SJSA1 (cell line): ENCODE measurements at regions not wholly inside any gene's neighbourhood (a gene's known extent, or its start where the extent isn't known, plus 50 kb on each side); places are given as distances from the start of the nearest gene placed in this dataset.
"Not testable (repeated sequence)": the region's sequence is repeated elsewhere in the genome, so short reads cannot be mapped to it uniquely, and the experiment has no call there.

Experiments
- DNase-seq, 2 experiments: peaks; one replicate each; pipeline ENCODE4 v3.0.0-alpha.2; 2015 to 2020; ENCODE audit warnings: low spot score in 2 of 2, low read depth in 1 of 2
- H3K27ac ChIP-seq: fragments of 250-450 bp; sonication (Bioruptor Pico); 2 replicates; pipeline ENCODE4 v1.5.1; 2020; ENCODE audit warnings: mild to moderate bottlenecking, moderate library complexity
- H3K27me3 ChIP-seq: fragments of 250-450 bp; sonication (Bioruptor Pico); replicated peaks from 2 replicates; pipeline ENCODE4 v1.5.1; 2020; ENCODE audit warnings: mild to moderate bottlenecking, moderate library complexity
- H3K36me3 ChIP-seq: fragments of 250-450 bp; sonication (Bioruptor Pico); 2 replicates; pipeline ENCODE4 v1.5.1; 2020; ENCODE audit warnings: mild to moderate bottlenecking
- H3K4me1 ChIP-seq: fragments of 250-450 bp; sonication (Bioruptor Pico); replicated peaks from 2 replicates; pipeline ENCODE4 v1.6.1; 2021; ENCODE audit warnings: mild to moderate bottlenecking
- H3K4me3 ChIP-seq: fragments of 250-450 bp; sonication (Bioruptor Pico); 2 replicates; pipeline ENCODE4 v1.5.1; 2020; ENCODE audit warnings: mild to moderate bottlenecking
- H3K9me3 ChIP-seq: fragments of 250-450 bp; sonication (Bioruptor Pico); replicated peaks from 2 replicates; pipeline ENCODE4 v1.5.1; 2020; ENCODE audit warnings: mild to moderate bottlenecking

DNA sequence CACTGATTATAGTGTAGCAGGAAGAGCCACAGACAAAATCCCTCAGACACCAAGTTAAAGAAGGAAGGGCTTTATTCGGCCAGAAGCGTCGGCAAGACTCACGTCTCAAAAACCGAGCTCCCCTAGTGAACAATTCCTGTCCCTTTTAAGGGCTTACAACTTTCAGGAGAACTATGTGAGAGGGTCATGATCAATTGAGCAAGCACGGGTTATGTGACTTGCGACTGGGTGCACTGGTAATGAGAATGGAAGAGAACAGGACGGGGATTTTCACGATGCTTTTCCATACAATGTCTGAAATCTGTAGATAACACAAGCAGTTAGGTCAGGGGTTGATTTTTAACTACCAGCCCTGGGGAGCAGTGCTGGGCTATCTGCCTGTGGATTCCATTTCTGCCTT, 116.7 kb downstream of the MFAP3L start:
- no peak overlapping the region for H3K4me3 ChIP-seq
- no peaks in the 10 kb centered on the region for H3K4me1 ChIP-seq
- 0 out of 2 replicates have a peak, but pooled peaks cover 3% of the 10 kb centered on the region for H3K27me3 ChIP-seq
- no peaks in the 10 kb centered on the region for H3K36me3 ChIP-seq
- no peak overlapping the region for H3K27ac ChIP-seq
- DNase-seq = no peak
- H3K9me3 ChIP-seq = no peaks in the 10 kb centered on the region

DNA sequence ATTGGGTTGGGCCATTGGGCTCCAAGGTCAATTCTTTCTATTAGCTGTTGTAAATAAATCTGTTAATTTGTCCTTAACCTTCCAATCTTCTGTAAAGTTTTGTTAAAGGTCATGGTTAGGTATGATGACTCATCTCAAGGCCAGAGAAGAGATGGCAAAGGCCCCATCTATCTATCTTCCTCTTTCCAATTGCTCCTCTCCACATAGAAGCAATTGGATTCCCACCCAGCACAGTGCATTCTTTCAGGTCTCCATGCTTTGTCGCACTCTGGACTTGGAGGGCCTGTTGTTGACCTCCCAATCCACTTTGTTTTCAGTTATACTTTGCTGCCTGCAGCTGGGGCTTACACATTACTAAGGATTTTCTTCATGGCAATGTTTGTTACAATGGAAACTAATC, 118.5 kb downstream of the MFAP3L start:
- 0 out of 2 replicates have a peak, but pooled peaks cover 3% of the 10 kb centered on the region for H3K27me3 ChIP-seq
- H3K4me1 ChIP-seq = no peaks in the 10 kb centered on the region
- no peak overlapping the region for H3K4me3 ChIP-seq
- H3K27ac ChIP-seq = no peak overlapping the region
- DNase-seq = no peak
- H3K9me3 ChIP-seq = no peaks in the 10 kb centered on the region
- H3K36me3 ChIP-seq = no peaks in the 10 kb centered on the region

DNA sequence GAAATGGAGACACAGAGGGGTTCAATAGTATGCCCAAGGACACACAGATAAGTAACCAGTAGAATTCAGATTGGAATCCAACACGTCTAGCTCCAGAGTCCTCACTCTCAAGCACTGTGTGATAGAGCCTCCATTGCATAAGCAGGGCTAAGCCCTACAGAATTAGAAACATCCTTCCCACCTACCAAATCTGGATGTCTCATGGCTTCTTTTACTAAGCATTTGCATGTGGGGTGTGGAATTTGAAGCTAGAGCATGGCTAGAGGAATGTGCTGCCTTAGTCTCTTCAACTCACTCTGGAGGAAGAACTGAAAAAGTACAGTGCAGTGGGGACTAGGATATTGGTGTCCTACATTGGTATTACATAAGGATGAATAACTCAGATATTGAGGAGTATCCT, 119.4 kb downstream of the MFAP3L start:
- Histone ChIP-seq H3K27me3 (0 out of 2 replicates have a peak, but pooled peaks cover 3% of the 10 kb centered on the region), H3K27ac (no peak overlapping the region), H3K9me3 (no peaks in the 10 kb centered on the region), H3K4me3 (no peak overlapping the region), H3K36me3 (no peaks in the 10 kb centered on the region), H3K4me1 (no peaks in the 10 kb centered on the region)
- DNase-seq = no peak

DNA sequence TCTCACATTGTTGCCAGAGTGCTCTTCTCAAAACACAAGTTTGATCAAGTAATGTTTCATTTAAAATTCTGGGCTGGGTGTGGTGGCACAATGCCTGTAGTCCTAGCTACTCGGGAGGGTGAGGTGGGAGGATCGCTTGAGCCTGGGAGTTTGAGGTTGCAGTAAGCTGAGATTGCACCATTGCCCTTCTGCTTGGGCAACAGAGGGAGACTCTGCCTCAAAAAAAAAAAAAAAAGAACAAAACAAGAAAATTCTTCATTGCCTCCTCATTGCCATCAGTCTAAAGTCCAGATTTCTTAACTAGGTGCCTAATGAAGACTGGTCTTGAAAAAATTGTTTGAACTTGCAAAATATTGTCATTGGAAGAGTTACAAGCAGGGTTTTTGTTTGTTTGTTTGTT, 120.1 kb downstream of the MFAP3L start:
- Histone ChIP-seq H3K36me3 (no peaks in the 10 kb centered on the region), H3K4me3 (no peak overlapping the region), H3K4me1 (no peaks in the 10 kb centered on the region), H3K27me3 (0 out of 2 replicates have a peak, but pooled peaks cover 3% of the 10 kb centered on the region), H3K9me3 (no peaks in the 10 kb centered on the region), H3K27ac (no peak overlapping the region)
- DNase-seq = no peak

DNA sequence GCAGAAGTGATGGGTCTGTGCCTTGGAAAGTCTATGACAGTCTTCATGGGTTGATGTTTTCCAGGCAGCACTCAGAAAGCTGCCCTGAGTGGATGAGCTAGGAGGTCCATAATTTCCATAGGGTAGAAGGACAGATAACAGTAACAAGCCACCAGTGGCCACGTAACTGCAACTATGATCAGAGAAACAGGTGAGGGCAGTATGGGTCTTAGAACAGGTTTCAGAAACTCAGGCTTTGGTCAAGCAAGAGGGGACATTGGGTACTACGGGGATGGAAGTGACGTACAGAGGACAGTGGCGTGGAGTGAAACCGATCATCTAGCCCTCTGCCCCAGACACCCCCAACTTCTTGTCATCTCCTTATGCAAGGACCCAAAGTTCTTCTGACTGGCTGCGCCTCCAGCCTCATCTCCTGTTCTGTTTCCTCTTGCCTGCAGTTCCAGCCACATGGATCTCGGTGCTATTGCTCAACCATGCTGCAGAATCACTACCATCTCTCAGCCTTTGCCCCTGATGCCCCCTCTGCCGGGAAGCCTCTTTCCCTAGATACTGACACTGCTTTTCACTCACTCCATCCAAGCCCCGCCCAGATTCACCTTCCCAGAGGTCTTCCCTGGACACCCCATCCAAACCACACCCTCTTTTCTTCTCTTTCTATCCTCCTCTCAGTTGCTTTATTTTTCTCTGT, 123.4 kb downstream of the MFAP3L start:
- H3K27ac ChIP-seq = no peak overlapping the region
- H3K4me1 ChIP-seq = no peaks in the 10 kb centered on the region
- H3K36me3 ChIP-seq = no peaks in the 10 kb centered on the region
- no peaks in the 10 kb centered on the region for H3K9me3 ChIP-seq
- no peaks in the 10 kb centered on the region for H3K27me3 ChIP-seq
- no peak for DNase-seq
- H3K4me3 ChIP-seq = no peak overlapping the region

DNA sequence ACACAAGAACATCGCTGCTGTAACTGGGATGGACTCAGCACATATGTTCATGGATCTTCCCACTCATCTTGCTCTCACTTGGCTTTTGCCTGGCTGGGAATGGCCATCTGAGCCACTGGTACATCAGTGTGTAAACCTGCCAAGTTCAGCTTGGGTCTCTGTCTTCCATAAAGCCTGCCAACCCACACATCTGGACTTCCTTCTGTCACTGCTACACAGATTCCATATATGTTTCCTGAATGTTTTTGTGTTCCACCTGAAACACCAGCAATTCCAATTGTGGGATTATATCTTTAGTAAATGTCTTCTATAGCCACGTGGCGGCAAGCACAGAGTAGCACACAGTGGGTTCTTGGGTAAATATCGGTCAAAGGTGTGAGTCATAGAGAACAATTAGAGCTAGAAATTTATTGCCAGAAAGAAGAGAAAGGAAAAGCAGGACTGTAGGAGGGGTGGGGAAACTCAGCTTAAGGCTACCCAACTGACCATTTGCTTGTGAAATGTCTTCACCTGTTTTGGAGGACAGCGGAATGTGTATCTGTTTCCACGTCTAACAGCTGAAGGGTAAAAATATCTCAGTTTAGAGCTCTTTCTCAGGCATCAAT, 125.9 kb downstream of the MFAP3L start:
- no peak for DNase-seq
- no peaks in the 10 kb centered on the region for H3K9me3 ChIP-seq
- no peaks in the 10 kb centered on the region for H3K27me3 ChIP-seq
- H3K27ac ChIP-seq = no peak overlapping the region
- H3K36me3 ChIP-seq = no peaks in the 10 kb centered on the region
- H3K4me3 ChIP-seq = no peak overlapping the region
- no peaks in the 10 kb centered on the region for H3K4me1 ChIP-seq

DNA sequence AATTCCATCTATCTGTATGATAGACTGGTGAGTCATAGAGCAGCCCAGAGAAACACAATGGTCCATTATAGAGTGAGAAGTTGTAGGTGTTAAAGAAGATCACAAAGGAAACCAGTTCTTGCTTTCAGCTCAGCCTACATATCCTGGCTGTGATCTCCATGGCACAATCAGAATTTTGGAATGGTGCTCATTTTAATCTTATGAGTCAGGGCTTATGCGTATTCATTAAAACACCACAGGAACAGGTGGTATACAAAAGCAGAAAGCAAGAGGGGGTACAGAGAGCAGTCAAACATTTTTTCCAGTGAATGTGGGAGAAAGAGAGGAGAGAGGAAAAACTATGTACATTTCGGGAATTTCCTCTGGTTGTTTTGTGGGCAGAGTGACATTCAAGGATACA, 126.9 kb downstream of the MFAP3L start:
- no peaks in the 10 kb centered on the region for H3K27me3 ChIP-seq
- H3K36me3 ChIP-seq = no peaks in the 10 kb centered on the region
- no peaks in the 10 kb centered on the region for H3K9me3 ChIP-seq
- no peak overlapping the region for H3K27ac ChIP-seq
- H3K4me3 ChIP-seq = no peak overlapping the region
- no peaks in the 10 kb centered on the region for H3K4me1 ChIP-seq
- no peak for DNase-seq

DNA sequence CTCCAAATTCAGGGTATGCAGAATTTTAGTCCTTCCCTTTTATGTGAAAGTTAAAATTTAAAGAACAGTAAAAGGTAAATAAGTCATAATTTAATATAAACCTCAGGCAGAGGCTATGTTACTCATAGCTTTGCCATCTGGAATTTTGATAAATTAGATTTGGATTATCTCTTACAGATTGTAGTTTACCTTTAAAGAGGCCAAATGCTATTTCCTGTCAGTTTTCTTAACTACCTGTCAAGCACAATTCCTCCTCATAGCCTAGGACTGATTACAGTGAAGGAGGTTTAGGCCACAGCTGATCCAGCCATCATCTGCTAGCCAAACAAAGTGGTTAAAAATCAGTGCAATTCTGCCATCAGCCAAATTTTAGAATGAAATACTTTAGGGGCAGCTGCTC, 128.1 kb downstream of the MFAP3L start:
- Histone ChIP-seq H3K36me3 (no peaks in the 10 kb centered on the region), H3K27me3 (no peaks in the 10 kb centered on the region), H3K4me3 (no peak overlapping the region), H3K9me3 (no peaks in the 10 kb centered on the region), H3K27ac (no peak overlapping the region), H3K4me1 (no peaks in the 10 kb centered on the region)
- no peak for DNase-seq

DNA sequence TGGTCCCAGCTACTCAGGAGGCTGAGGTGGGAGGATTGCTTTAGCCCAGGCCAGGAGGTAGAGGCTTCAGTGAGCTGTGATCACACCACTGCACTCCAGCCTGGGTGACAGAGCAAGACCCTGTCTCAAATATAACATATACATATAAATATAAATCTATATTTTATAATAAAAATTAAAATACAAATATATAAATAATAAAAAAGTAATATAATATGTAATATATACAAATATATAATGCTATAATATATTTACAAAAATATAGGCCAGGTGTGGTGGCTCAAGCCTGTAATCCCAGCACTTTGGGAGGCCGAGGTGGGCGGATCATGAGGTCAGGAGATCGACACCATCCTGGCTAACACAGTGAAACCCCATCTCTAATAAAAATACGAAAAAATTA, 131.4 kb downstream of the MFAP3L start:
- not testable (repeated sequence) for H3K9me3 ChIP-seq, H3K36me3 ChIP-seq, H3K4me3 ChIP-seq, H3K27ac ChIP-seq, H3K4me1 ChIP-seq, H3K27me3 ChIP-seq, DNase-seq

DNA sequence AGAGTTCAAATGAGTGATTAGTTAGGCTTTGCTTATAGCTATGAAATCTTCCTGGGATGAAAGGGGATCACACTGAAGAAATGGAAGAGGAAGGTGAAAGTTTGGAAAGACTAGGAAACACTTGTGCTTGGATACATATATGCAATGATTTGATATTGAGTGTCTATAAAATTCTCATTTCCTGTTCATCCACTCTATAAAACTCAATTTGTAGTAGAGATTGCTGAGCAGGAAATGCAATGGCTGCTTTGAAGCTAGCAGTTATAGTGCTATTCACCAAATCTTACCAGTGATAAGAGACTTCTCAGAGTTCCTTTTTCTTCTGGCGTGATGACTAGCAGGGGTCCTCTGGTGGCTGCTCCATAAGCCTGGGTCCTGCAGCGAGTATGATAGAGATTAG, 128.1 kb upstream of the HPF1 start:
- Histone ChIP-seq H3K36me3 (no peaks in the 10 kb centered on the region), H3K9me3 (no peaks in the 10 kb centered on the region), H3K27me3 (0 out of 2 replicates have a peak, but pooled peaks cover 3% of the 10 kb centered on the region), H3K4me3 (no peak overlapping the region), H3K4me1 (no peaks in the 10 kb centered on the region), H3K27ac (no peak overlapping the region)
- no peak for DNase-seq

DNA sequence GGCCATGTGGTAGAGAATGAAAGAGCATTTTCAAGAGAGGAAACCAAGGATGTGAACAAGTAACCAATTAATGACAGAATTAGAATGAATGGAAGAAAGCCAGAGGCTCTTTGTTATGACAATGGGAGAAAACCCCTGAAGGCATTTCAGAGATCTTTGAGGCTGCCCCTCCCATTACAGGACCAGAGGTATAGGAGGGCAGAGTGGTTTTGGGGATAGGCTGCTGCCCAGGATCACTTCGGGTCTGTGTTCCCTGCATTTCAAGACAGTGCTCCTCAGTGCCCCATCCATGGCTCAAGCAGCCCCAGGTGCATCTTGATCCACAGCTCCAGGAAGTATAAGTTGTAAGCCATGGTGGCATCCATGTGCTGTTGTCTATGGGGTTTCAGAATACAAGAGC, 124.0 kb upstream of the HPF1 start:
- DNase-seq = no peak
- H3K27me3 ChIP-seq = peaks cover 3% of the 10 kb centered on the region; the same call in 1 of the 2 replicates
- H3K4me1 ChIP-seq = no peaks in the 10 kb centered on the region
- H3K4me3 ChIP-seq = no peak overlapping the region
- no peaks in the 10 kb centered on the region for H3K36me3 ChIP-seq
- H3K27ac ChIP-seq = no peak overlapping the region
- H3K9me3 ChIP-seq = no peaks in the 10 kb centered on the region

DNA sequence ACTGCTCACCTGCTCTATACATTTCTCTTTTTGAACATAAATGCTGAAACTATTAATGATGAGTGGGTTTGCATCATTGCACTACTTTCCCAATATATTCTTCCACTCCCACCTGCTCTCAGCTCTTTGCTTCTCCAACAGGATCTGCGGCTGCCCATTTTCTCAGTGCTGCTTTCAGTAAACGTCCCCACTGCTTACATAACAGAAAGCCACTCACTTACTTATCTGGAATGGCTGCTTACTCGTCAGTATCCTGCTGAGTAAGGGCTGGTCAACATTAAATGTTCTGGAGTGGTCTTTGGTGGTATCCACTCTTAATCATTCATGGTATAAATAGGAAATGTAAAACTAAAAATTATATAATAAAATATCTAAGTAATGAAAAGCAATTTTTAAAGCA, 112.8 kb upstream of the HPF1 start:
- H3K4me3 ChIP-seq = no peak overlapping the region
- H3K36me3 ChIP-seq = no peaks in the 10 kb centered on the region
- H3K4me1 ChIP-seq = no peaks in the 10 kb centered on the region
- DNase-seq = no peak
- H3K27me3 ChIP-seq = peaks cover 13% of the 10 kb centered on the region; the same call in 1 of the 2 replicates
- H3K27ac ChIP-seq = no peak overlapping the region
- no peaks in the 10 kb centered on the region for H3K9me3 ChIP-seq

DNA sequence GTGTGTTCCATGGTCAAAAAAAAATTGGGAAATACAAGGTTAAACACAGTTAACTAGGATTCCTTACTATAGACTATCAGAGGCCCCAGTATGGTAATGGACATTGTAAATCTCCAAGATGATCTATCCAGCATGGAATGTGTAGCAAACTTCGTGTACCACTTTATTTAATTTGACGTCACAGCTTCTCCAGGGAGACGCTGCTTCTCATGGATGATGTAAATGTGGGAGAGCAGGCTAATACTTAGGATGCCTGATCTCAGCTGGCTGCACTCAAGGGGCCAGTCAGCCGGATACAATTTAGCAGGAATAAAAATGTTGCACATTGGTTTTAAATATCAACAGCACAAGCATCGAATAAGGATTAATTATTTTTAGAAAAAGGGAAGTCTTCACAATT, 111.7 kb upstream of the HPF1 start:
- Histone ChIP-seq H3K9me3 (no peaks in the 10 kb centered on the region), H3K27me3 (peaks cover 12% of the 10 kb centered on the region; the same call in 1 of the 2 replicates), H3K4me3 (no peak overlapping the region), H3K27ac (no peak overlapping the region), H3K36me3 (no peaks in the 10 kb centered on the region), H3K4me1 (no peaks in the 10 kb centered on the region)
- DNase-seq = no peak

DNA sequence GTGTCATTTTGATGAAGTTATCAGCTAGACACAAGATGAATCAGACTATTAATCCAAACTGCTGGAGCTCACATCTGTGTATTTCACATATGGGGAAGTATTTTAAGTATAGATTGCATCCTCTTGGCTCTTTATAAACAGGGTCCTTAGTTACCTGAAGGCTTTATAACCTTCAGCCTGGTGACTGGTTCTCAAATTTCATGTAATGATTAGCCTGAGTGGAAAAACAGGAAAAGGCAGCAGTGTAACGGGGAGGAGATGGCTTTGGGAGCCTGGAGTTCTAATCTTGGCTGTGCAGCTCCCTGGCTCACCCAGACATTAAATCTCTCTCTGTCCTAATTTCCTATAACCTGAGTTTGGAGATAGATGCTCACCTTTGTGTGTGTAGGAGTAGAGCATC, 103.8 kb upstream of the HPF1 start:
- no peak overlapping the region for H3K27ac ChIP-seq
- H3K27me3 ChIP-seq = peaks cover 9% of the 10 kb centered on the region
- no peak overlapping the region for H3K4me3 ChIP-seq
- no peaks in the 10 kb centered on the region for H3K4me1 ChIP-seq
- no peaks in the 10 kb centered on the region for H3K9me3 ChIP-seq
- no peaks in the 10 kb centered on the region for H3K36me3 ChIP-seq
- no peak for DNase-seq
